ENCODE measurements at regions not wholly inside any gene's neighbourhood (a gene's known extent, or its start where the extent isn't known, plus 50 kb on each side); places are given as distances from the start of the nearest gene placed in this dataset.

DNA sequence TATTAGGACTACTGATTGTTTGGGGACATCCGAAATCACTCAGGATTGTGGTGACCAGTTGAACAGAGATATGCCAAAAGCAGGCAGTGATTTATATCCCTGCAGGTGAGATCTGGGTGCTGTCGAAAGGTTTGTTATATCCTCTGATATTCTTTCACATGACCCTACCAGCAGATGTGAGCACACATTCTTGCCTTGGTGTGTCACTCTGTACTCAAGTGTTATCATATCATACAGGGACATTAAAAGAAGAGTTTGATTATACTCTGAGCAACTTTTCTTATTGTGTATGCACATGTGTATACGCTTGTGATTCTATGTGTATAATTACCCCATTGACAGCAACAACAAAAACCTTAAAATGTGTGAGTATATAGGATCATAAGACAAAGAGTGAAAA is 381.2 kb upstream of the IGFBP7 start:
- DNase-seq (ENCODE audit: low spot score), result no peak

DNA sequence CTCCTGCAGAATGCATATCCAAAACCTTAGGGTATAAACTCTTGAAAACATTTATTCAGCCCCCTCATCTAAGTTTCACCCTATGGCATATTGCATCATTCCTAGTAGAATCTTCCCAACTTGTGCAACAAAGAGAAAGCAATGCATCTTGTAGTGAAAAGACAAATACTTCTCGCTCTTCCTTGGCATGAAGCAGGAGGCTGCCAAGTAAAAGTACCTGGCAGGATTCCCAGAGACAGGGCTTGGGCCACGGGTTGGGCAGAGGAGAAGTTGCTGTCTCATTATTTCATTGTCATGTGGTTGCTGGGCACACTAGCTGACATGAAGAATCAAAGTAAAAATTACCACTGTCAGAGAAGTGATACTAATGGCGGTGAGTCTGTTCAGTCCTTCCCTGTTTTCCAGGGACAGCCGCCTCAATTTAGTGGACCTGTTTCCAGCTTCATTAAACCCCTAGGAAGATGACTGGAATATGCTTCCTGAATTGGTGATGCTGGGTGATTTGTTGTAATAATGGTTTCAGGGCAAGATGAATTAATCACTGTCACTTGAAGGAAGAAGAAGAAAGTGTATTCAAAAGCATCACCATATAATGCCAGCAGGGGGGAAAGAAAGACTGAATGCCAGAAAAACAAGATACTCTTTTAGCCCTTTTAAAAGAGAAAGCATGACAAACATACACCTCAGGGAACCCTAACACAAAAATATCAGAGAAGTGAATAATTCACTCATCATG is 380.5 kb upstream of the IGFBP7 start:
- DNase-seq (ENCODE audit: low spot score), result no peak

DNA sequence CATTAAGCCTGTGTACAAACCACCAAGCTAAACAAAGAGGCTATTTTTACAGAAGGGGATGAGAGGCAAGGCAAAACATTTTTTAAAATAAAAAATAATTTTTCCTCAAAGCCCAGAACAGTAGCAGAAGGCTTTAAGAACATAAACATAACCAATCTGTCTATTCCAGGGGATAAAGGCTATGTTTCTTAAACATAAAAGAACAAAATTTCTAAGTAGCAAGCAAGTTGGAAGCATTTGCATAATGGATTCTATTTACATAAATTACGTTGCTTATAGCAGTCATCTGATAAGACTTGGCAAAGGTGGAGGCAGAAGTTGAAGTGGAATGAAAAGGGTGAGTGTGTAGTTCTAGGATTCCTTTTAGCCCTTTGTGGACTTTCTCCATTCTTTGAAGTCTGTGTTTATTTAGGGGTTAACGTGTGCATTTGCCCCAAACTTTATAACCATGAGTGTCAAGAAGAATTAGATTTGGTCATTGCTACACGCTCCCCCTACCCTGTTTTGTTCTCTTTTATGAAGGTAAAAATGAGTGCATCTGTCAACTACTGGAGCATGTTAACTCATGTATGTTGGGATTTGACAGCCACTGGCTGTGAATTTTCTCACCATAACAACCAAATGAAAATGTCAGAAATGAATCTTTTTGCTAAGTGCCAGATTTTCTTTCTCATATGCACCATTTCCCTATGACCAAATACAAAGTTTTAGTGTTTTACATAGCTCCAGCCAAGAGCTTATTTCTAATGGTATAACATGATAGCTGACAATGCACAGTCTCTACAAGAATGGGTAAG is 378.4 kb upstream of the IGFBP7 start:
- DNase-seq (ENCODE audit: low spot score), result no peak

DNA sequence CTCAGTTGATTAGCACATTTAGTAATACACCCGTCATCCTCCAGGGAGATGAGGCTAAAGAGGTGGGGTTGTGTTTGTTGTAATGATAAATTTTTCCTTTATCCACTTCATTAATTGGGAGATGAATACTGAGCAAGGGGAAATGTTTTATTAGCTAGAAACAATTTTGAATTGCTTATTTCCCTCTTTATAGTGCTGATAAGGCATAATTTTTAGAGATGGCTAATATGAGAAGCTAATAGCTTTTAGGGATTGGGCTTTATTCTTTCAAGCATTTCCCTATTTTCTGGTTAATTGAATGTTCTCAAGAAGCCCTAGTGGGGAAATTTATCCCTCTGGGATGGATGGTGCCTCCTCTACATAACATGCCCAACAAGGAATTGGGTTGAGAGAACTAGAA is 365.2 kb upstream of the IGFBP7 start:
- DNase-seq (ENCODE audit: low spot score), result no peak

DNA sequence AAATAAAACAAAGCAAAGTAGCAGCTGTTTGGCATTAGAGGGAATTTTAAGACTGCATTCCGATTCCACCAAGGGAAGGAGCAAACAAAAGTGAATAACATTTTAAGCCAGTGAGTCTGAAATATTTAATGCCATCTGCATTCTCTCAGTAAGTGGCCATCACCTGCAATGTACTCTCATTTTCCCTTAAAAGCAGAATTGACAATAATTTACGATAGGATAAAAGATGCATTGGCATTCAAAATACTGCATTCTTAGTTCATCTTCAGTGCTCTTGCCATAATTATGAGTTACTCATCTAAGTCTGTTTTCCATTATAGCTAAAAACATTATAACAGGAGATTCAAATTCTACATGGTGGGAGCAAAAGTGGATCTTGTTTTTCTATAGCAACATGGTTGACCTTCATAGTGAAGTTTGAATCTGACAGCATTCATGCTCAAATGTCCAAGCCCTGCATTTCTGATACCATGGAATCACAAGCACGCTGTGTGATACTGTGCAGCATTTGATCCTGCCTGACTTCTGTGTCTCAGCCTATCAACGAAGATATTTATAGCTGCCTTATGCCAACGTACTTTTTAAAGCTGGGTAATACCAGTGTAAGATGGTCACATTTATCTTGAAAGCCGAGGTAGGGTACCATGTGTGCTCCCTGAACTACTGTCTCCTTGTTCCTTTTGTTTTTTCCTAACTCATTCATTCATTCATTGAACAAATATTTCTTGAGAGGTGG is 355.3 kb upstream of the IGFBP7 start:
- no peak for DNase-seq (ENCODE audit: low spot score)

DNA sequence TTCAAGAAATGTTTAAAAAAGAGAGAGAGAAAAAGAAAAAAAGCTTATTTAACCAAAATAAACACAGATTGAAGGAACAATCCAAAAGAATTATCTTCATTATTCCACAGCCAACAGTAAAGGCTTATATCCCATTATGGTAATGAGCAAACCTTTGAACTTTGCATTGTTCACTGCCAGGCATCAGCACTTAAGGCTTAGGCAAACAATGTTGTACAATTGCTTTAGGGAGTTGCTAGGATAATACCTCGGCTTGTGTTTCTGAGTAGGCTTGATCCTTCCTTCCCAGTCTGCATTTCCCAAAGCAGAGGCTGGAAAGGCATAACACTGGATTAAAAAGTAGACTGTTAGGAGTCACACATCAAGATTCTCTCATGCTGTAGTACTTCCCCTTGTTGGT is 352.7 kb upstream of the IGFBP7 start:
- DNase-seq (ENCODE audit: low spot score), result no peak

DNA sequence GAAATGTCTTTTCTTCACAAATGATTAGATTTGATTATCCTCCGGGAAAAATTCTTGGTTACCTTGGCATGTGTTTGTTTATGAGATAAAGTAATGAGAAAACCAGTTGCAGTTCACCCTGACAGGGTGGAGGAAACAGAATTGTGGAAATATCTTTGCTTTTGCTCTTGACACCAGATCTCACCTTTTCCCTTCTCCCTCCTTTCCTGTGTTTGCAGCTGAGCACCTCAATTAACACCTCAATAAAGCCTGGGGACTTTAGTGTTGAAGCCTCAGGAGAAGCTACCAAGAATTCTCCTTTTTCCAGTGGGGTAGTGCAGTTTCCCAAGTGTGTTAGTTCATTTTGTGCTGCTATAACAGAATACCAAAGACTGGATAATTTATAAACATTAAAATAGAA is 350.8 kb upstream of the IGFBP7 start:
- no peak for DNase-seq (ENCODE audit: low spot score)

DNA sequence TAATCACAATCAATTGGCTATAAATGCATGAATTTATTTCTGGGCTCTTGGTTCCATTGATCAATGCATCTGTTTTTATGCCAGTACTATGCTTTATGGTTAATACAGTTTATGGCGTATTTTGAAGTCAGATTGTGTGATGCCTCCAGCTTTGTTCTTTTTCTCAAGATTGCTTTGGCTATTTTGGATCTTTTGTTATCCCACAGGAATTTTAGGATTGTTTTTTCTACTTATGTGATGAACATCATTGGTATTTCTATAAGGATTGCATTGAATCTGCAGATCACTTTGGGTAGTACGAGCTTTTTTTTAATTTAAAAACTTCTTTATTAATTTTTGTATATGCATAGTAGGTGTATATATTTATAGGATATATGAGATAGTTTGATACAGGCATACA is 338.7 kb upstream of the IGFBP7 start:
- no peak for DNase-seq (ENCODE audit: low spot score)

DNA sequence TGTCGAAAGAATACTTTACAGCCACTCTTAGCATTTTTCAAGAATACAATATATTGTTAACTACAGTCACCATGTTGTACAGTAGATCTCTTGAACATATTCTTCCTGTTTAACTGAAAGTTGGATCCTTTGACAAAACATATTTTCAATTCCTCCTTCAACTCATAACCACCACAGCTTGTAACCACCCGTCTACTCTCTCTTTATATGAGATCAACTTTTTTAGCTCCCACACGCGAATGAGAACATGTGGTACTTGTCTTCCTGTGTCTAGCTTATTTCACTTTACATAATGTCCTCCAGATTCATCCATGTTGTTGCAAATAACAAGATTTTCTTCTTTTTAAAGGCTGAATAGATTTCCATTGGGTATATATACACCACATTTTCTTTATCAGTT is 338.3 kb upstream of the IGFBP7 start:
- DNase-seq (ENCODE audit: low spot score), result no peak

DNA sequence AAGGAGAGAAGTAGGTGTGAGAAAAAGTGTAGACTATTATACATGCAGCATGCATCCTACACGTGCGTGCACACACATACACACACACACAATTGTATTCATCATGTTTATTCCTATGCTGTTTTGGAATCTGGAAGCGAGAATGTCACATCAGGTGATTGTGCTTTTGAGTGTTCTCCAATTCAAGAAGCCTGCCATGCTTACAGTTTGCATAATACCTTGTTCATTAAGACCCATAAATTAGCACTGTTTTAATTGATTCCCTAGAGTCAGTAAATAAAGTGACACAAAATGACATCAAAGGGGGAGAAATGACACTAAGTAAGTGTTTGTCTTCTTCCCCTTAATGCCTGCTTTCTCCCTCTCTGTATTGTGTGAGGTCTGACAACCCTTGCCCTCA is 336.1 kb upstream of the IGFBP7 start:
- no peak for DNase-seq (ENCODE audit: low spot score)

DNA sequence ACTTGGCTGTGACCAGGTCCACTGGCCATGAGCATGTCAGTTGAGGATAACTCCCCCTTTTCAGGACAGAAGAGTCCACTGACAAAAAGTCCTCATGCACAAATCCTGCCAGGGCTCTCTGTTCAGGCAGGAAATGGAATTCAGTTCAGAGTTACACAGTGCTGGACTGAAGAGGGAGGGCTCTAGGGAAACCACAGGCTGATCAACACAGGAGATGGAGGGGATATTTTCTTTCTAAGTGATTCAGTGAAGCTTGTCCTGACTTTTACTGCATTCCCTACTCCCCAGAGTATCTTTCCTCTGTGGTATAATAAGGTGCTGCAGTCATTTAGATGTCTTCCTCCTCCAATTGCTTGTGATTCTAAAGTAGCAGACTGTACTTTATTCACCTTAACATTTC is 335.5 kb upstream of the IGFBP7 start:
- DNase-seq (ENCODE audit: low spot score), result no peak

DNA sequence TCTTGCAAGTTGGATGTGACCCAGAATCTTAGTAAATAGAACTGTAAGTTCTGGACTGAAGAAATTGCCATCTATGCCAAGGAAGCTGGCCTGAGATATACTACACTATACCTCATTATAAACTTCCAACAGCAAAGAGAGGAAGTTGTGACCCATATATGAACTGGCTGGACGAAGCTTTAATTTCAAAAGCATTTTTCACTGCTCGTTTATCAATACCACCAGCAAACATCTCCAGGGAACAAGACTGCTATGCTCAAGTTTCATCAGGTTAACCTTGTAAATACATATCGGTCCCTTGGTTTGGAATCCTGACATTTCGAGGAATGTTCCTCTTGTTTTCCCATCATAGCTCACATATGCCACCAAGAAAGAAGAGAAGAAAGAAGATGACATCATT is 334.5 kb upstream of the IGFBP7 start:
- no peak for DNase-seq (ENCODE audit: low spot score)

DNA sequence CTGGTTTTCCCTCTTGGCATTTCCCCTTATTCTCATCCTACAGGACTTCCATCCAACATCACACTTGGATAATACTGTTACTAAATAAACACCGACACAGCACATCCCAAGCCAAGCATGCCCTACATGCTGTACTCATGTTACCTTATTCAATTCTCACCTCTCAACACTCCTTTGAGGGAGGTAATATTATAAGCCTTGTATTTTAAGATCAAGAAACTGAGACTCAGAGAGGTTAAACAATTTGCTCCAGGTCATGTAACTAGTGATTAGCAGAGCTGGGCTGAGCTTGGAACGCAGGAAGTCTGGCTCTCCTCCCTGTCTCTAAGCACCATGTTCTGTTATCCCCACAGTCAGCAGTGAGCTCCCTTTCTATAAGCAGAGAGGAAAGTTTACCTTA is 333.6 kb upstream of the IGFBP7 start:
- DNase-seq (ENCODE audit: low spot score), result no peak

DNA sequence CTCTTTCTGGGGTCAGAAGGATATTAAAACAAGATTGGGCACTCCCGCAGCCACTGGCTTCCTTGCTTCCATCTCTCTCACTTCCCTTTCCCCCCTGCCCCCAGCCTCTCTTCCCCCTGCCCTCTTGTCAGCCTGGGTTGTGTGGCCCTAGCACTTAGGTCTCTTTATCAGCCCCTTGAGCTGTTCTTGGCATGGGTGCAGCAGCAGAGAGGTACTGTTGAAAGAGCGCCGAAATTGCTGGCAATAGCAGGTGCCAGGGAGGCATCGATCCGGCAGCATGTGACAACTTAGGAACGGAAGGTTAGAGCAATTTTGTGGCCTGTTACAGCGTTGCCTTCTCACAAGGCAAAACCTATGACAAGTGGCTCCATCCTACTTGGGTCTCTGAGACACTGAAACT is 333.1 kb upstream of the IGFBP7 start:
- DNase-seq (ENCODE audit: low spot score), result no peak

DNA sequence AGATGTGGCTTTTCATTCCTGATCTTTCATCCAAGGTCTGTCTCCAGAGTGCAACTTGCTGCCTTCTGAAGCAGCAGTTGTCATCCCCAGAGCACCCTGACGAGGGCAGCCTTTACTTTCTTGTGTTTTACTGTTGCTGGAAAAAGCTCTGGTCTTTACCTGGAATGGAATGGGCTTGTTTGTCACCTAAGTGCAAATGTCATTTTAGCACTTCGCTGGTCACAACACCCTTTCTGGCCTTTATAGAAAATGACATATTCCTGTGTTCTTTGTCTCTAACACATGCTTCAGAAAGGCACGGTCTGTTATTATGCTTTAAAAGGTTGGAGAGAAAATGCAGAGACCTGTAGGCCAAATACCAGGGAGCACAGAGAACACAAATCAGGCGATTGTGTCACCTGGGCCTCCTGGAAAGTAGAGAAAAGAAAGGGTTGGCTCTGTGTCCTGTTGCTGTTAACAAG is 332.7 kb upstream of the IGFBP7 start:
- peak; percentile 58 for DNase-seq (ENCODE audit: low spot score)

DNA sequence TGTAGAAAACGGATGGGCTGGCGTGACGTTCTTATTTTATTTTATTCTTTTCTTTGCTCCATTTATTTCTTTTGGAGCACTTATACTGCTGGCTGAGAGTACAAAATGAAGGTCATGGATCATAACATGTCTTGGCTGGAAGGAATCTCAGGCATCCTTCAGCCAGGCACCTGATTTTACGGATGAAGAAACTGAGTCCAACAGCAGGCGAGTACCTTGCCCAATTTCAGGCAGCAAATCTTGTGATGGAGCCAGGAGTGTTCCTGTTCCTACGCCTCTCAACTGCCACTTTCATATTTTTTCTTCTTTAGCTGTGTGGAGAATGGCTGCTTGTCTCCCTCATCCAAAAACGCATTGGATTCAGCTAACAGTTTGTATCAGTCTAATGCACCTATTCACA is 332.1 kb upstream of the IGFBP7 start:
- DNase-seq (ENCODE audit: low spot score), result no peak

DNA sequence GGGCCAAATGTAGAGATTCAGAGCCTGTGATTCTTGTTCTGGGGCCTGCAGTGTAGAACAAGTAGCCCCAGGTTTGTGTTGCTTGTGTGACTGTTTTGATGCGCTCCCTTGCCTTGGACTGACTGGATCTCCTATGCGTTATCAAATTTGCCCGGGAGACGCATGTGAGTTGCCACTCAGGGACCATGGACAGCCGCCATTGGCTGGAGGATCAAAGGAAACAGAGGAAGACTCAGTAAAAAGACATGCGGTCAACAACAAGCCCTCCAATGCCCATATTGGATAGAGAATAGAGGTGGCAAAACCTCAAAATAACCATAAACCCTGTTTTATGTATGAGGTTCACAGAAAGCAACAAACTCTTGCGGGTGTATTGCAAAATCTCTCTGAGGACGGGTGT is 327.5 kb upstream of the IGFBP7 start:
- no peak for DNase-seq (ENCODE audit: low spot score)

DNA sequence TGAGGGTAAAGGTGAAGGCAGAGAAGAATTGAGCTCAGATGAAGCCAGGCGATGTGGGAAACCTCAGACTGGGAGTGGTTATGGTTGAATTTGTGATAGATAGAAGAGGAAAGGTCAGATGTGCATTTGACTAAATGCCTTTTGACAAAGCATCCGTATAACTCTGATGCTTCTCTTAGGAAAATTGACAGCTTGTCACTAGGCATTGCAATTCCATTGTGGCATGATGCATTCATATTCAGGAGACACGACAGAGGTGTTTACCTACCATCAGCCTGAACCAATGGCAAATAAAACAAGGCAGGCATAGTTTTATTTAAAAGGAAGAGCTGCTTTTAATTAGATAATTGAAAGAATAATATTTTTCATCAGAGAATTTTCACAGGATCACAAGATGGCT is 325.1 kb upstream of the IGFBP7 start:
- no peak for DNase-seq (ENCODE audit: low spot score)

DNA sequence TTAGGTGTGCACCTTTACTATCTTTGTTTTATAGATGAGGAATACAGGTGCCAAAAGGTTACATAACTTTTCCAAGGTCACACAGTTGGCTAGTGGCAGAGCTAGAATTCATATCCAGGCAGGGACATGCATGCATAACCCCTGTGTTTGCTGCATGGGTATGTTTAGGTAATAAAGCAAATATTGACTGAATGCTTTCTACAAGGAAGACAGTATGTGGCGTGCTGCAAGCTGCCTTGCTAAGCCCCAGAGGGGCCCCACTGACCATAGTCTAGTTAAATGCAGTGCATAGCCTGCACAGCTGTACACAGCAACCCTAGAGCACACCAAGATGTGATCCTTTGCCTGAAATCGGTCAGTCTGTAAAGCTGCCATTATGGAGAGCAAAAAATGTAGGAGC is 320.5 kb upstream of the IGFBP7 start:
- DNase-seq (ENCODE audit: low spot score), result no peak

DNA sequence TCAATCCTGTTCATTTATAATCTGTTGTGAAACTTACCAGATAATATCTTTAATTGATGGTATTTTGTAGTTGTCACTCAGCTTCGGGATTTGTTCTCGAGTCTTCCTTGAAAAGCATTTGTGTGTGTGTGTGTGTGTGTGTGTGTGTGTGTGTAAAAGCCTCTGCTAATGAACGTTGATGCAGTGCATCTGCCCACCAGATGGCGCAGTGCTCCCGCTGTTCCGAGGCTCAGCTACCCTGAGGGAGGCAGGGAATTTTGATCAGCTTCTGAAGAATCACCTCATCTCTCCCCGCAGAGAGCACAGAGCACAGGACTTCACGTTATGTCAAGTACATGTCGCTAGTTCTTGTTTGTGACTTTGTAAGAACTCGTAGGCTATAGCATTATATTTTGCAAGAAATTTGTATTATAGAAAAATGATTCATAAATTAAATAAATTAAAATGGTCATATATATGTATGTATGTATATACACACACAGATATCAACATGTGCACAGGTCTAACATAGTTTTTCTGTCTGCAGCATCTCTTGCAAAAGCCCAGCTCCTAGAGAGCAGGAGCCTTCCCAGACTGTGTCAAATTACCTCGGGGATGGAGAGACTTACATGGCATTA is 316.7 kb upstream of the IGFBP7 start:
- DNase-seq (ENCODE audit: low spot score), result peak; percentile 76

DNA sequence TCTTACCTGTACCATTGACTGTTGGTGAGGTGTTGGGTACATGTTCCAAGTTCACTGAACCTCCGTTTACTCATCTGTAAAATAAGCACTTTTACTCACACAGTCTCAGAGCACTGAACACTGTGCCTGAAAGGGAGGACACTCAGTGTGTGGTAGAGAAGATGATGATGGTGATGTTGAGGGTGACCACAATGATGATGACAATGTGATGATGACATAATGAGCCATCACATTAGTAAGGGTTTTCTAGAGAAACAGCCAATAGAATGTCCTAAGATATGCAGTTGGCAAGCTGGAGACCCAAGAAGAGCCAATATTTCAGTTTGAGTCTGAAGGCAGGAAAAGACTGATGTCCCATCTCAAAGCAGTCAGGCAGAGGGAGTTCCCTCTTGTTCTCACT is 315.4 kb upstream of the IGFBP7 start:
- DNase-seq (ENCODE audit: low spot score), result no peak

DNA sequence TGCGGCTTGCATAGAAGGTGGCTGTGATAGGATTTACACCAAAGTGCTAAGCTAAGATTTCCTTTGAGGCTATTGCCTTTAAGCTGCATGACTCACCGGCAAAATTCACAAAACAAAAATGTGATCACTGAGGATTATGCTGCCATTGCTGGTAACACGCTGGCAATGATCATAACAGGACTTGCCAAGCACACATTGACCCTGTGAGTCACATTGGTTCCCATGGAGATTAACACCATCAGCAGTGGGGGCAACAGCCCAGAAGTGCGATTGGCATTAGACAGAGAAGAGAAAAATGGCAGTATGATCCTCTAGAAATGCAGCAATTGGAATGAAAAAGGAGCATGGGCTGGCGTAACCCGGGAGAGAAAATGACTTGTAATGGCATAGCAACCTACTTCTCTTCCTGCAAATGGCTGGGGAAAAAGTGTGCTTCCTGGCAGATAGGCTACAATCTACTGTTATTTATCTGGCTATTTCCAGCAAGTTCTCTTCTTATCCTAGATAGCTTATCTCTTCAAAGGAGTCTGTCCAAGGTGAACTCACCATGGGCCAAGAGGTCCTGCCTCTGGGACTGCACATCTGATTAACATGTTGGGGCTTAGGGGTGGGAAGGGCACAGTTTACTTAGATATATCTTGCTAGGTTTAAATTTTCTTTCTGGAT is 314.2 kb upstream of the IGFBP7 start:
- DNase-seq (ENCODE audit: low spot score), result peak; percentile 24
